HepG2 (cell line): ENCODE measurements at regions not wholly inside any gene's neighbourhood (a gene's known extent, or its start where the extent isn't known, plus 50 kb on each side); places are given as distances from the start of the nearest gene placed in this dataset.

ENCODE experiments used
- ATAC-seq: fragments of 200-7000 bp; cut with Tn5 transposase; 3 replicates; pipeline ENCODE4 v1.9.1; 2020; ENCODE audit warnings: mild to moderate bottlenecking, moderate library complexity
- BruUV-seq: library from RNA; stranded (reverse); fragments of 400-500 nt; replicated peaks from 2 replicates; lab custom pipeline; 2021; lab: Mats Ljungman, UMichigan
- CTCF ChIA-PET: fragments of 300-600 bp; formaldehyde crosslinking; extraction: SDS; loops from one replicate; lab custom pipeline; 2021; ENCODE audit warnings: low total read pairs, inconsistent platforms, low intra/inter-chr PET ratio; lab: Yijun Ruan, JAX
- POLR2A ChIA-PET: fragments of 350-600 bp; sonication (Branson Sonifier 250); formaldehyde crosslinking; loops from one replicate; lab custom pipeline; 2020; ENCODE audit warnings: antibody characterized with exemption, inconsistent platforms; lab: Yijun Ruan, JAX
- DNase-seq: peaks from one replicate; pipeline ENCODE4 v3.0.0-alpha.2; 2015; ENCODE audit warnings: low spot score
- FAIRE-seq: peaks from 3 replicates; lab custom pipeline; 2011; peaks lifted over from hg19 to GRCh38; lab: Jason Lieb, UNC
- H2AFZ ChIP-seq: one replicate; pipeline ENCODE4 v1.6.1; 2011; ENCODE audit warnings: low read length, inconsistent platforms
- H3K27ac ChIP-seq: fragments of 300-600 bp; 3 replicates; pipeline ENCODE4 v1.8.0; 2011; ENCODE audit warnings: mixed run types, mild to moderate bottlenecking, mixed read lengths, low read length, inconsistent platforms; ENCODE audit not compliant: insufficient read depth; ENCODE audit errors: extremely low read length
- H3K27me3 ChIP-seq, 2 experiments: fragments of 200-600 bp in 1 of 2; 2 replicates in 1 of 2; 3 replicates in 1 of 2; pipeline versions ENCODE4 v1.6.0 to v1.8.0; 2011; ENCODE audit warnings: low read length in 2 of 2, mild to moderate bottlenecking in 2 of 2, moderate library complexity in 2 of 2, inconsistent platforms in 1 of 2; ENCODE audit not compliant: insufficient read depth in 2 of 2, control insufficient read depth in 1 of 2
- H3K36me3 ChIP-seq, 2 experiments: fragments of 200-600 bp in 1 of 2; replicated peaks in 1 of 2; 2 replicates in 1 of 2; 3 replicates in 1 of 2; pipeline versions ENCODE4 v1.5.1 to v1.8.0; 2011; ENCODE audit warnings: low read length in 2 of 2, inconsistent platforms in 1 of 2; ENCODE audit not compliant: insufficient read depth in 2 of 2, control insufficient read depth in 1 of 2
- H3K4me1 ChIP-seq: 2 replicates; pipeline ENCODE4 v1.5.1; 2012; ENCODE audit warnings: low read length, inconsistent platforms; ENCODE audit not compliant: insufficient read depth
- H3K4me2 ChIP-seq: 2 replicates; pipeline ENCODE4 v1.6.0; 2011; ENCODE audit warnings: low read depth, low read length, inconsistent platforms
- H3K4me3 ChIP-seq, 3 experiments: fragments of 200-600 bp in 1 of 3; sonication (generic), shearing (Covaris generic) in 1 of 3; replicated peaks in 1 of 3; 2 replicates each; pipeline ENCODE4 v1.5.1; 2011 to 2016; ENCODE audit warnings: low read length in 3 of 3, inconsistent platforms in 2 of 3, low read depth in 2 of 3, mild to moderate bottlenecking in 2 of 3, control low read depth in 1 of 3, mixed read lengths in 1 of 3; ENCODE audit not compliant: insufficient read depth in 1 of 3
- H3K79me2 ChIP-seq: one replicate; pipeline ENCODE4 v1.6.1; 2011; ENCODE audit warnings: low read length, inconsistent platforms; ENCODE audit not compliant: insufficient read depth
- H3K9ac ChIP-seq: 2 replicates; pipeline ENCODE4 v1.6.0; 2011; ENCODE audit warnings: mild to moderate bottlenecking, low read depth, low read length, inconsistent platforms; ENCODE audit not compliant: insufficient read depth
- H3K9me3 ChIP-seq: 2 replicates; pipeline ENCODE4 v1.5.1; 2012; ENCODE audit warnings: mild to moderate bottlenecking, low read length
- H4K20me1 ChIP-seq: 2 replicates; pipeline ENCODE4 v1.6.0; 2011; ENCODE audit warnings: inconsistent platforms, mild to moderate bottlenecking, low read length, moderate library complexity; ENCODE audit not compliant: insufficient read depth
- ARHGAP35 ChIP-seq: sonication (generic); formaldehyde crosslinking; IDR thresholded peaks from 2 replicates; pipeline ENCODE4 v1.9.0; 2022; ENCODE audit warnings: mild to moderate bottlenecking, inconsistent platforms, moderate library complexity, missing genetic modification reagents, borderline replicate concordance
- CBX5 ChIP-seq: sonication (generic); formaldehyde crosslinking; IDR thresholded peaks from 2 replicates; pipeline ENCODE4 v1.4.0; 2020; ENCODE audit warnings: missing genetic modification reagents, borderline replicate concordance
- MEF2D ChIP-seq: sonication (generic); formaldehyde crosslinking; IDR thresholded peaks from 2 replicates; pipeline ENCODE4 v1.5.1; 2020; ENCODE audit warnings: mild to moderate bottlenecking, missing genetic modification reagents
- MLLT10 ChIP-seq: sonication (generic); formaldehyde crosslinking; IDR thresholded peaks from 2 replicates; pipeline ENCODE4 v1.4.0; 2020; ENCODE audit warnings: missing genetic modification reagents
- U2AF1 ChIP-seq: fragments of 200-400 bp; formaldehyde crosslinking; optimal IDR thresholded peaks from 2 replicates; pipeline ENCODE3; 2017; ENCODE audit warnings: mild to moderate bottlenecking, low read depth, low read length
- XRCC5 ChIP-seq: fragments of 200-400 bp; formaldehyde crosslinking; optimal IDR thresholded peaks from 2 replicates; pipeline ENCODE3; 2017; ENCODE audit warnings: mild to moderate bottlenecking, low read length
- ZMYM3 ChIP-seq: sonication (generic); formaldehyde crosslinking; IDR thresholded peaks from 2 replicates; pipeline ENCODE4 v1.5.1; 2020; ENCODE audit warnings: mild to moderate bottlenecking, missing genetic modification reagents
- ZNF143 ChIP-seq: sonication (generic); formaldehyde crosslinking; IDR thresholded peaks from 2 replicates; pipeline ENCODE4 v1.4.0; 2020; ENCODE audit warnings: missing genetic modification reagents
- ZNF260 ChIP-seq: sonication (generic); formaldehyde crosslinking; IDR thresholded peaks from 2 replicates; pipeline ENCODE4 v1.4.0; 2020; ENCODE audit warnings: missing genetic modification reagents, low read depth, mild to moderate bottlenecking, borderline replicate concordance
- ZNF496 ChIP-seq: sonication (generic); formaldehyde crosslinking; IDR thresholded peaks from 2 replicates; pipeline ENCODE4 v1.8.1; 2023; ENCODE audit warnings: mild to moderate bottlenecking, moderate library complexity, missing genetic modification reagents; ENCODE audit not compliant: insufficient replicate concordance
- ZNF550 ChIP-seq: sonication (generic); formaldehyde crosslinking; IDR thresholded peaks from 2 replicates; pipeline ENCODE4 v1.4.0; 2020; ENCODE audit warnings: mild to moderate bottlenecking, missing genetic modification reagents, borderline replicate concordance
- ZNF556 ChIP-seq: sonication (generic); formaldehyde crosslinking; IDR thresholded peaks from 2 replicates; pipeline ENCODE4 v1.4.0; 2020; ENCODE audit warnings: mild to moderate bottlenecking, missing genetic modification reagents, borderline replicate concordance
- WGBS: methylation state at CpG from one replicate; pipeline ENCODE4 v1.1.6; 2017; ENCODE audit warnings: low lambda C conversion rate; 5-methylcytosine and 5-hydroxymethylcytosine counted together
- in situ Hi-C: cut with HindIII; loops from 2 replicates; pipeline ENCODE4 v1.10.0; 2017; ENCODE audit warnings: low pct_unique_long_range_greater_than_20kb; ENCODE audit not compliant: extremely low pct_ligation_motif_present
- intact Hi-C: fragments of 100-400 bp; cut with micrococcal nuclease; formaldehyde crosslinking; loops from one replicate; pipeline ENCODE4 v1.10.0; 2022; ENCODE audit not compliant: unreplicated experiment

DNA sequence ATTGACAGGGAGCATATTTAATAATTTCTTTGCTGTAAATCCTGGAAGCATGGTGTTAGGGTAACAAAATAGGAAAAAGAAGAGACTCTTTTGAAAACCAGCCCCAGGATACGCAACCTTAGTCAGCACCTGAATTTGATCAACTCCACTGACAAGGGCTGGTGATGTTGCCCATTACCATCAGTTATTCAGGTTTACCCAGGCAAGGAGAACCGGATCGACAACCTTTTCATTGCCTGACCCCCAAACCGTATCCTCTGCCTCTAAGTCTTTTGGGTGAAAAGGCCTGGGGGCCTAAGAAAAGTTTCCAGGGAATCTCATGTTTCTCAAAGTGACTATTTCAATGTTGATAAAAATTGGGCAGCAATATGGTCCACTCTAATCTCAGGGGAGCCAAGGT is 313.3 kb downstream of the KBTBD8 start:
- FAIRE-seq (no peak), ATAC-seq (no peak), DNase-seq (no peak)
- no peak overlapping the region for H3K9ac ChIP-seq
- intact Hi-C loops: no loop called here
- no peaks in the 10 kb centered on the region for H3K36me3 ChIP-seq
- no peaks in the 10 kb centered on the region for H3K4me1 ChIP-seq
- no peak overlapping the region for H3K4me2 ChIP-seq
- H3K9me3 ChIP-seq: no peaks in the 10 kb centered on the region
- no peak overlapping the region for H2AFZ ChIP-seq
- no peaks in the 10 kb centered on the region for H4K20me1 ChIP-seq
- H3K79me2 ChIP-seq: no peaks in the 10 kb centered on the region
- no peak for TF ChIP-seq ZNF550 (CRISPR knock-in tag)
- no peak for TF ChIP-seq MLLT10 (CRISPR knock-in tag)
- no peak for TF ChIP-seq ZNF556 (CRISPR knock-in tag)
- TF ChIP-seq ZNF496 (CRISPR knock-in tag): no peak
- TF ChIP-seq ZNF260 (CRISPR knock-in tag): no peak
- no peak for TF ChIP-seq ZNF143 (CRISPR knock-in tag)
- BruUV-seq: no TSS peak
- H3K27ac ChIP-seq: no peak overlapping the region
- ChIA-PET CTCF (no interaction called here), POLR2A (no interaction called here)
- in situ Hi-C loops: no loop called here
- no peaks in the 10 kb centered on the region for H3K27me3 ChIP-seq
- 94% methylated on average over 4 of the region's 4 CpGs for WGBS
- no peak overlapping the region for H3K4me3 ChIP-seq

DNA sequence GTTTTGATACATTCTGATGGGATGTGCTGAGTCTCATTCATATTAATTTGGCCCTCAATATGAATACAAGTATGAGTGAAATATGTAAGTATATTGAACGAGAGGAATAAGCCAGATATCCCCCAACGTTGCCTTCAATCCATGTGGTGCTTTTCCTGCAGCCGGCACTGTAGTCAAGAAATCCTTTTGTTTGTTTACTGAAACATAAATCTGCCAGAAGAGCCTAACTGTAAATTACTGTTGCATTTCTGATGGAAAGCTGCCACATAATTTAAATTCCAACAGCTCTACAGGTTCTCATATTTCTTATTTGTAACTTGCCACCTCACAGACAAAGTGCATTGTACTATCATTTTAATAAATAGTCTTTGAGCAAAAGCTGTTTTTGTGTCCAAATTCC is 314.0 kb downstream of the KBTBD8 start:
- H3K4me3 ChIP-seq: no peak overlapping the region
- DNase-seq (no peak), FAIRE-seq (no peak), ATAC-seq (no peak)
- H3K4me2 ChIP-seq: no peak overlapping the region
- no peaks in the 10 kb centered on the region for H3K9me3 ChIP-seq
- TF ChIP-seq ARHGAP35 (CRISPR knock-in tag) (no peak), U2AF1 (no peak), ZMYM3 (CRISPR knock-in tag) (no peak), MEF2D (CRISPR knock-in tag) (no peak), XRCC5 (no peak), CBX5 (CRISPR knock-in tag) (no peak)
- in situ Hi-C loops (no loop called here), intact Hi-C loops (no loop called here)
- no peak overlapping the region for H3K27ac ChIP-seq
- H2AFZ ChIP-seq: no peak overlapping the region
- H3K9ac ChIP-seq: no peak overlapping the region
- H3K4me1 ChIP-seq: no peaks in the 10 kb centered on the region
- 79% methylated on average over 3 of the region's 3 CpGs for WGBS
- H3K36me3 ChIP-seq: no peaks in the 10 kb centered on the region
- H4K20me1 ChIP-seq: no peaks in the 10 kb centered on the region
- BruUV-seq: no TSS peak
- no peaks in the 10 kb centered on the region for H3K27me3 ChIP-seq
- CTCF ChIA-PET: no interaction called here
- no peaks in the 10 kb centered on the region for H3K79me2 ChIP-seq
- POLR2A ChIA-PET: no interaction called here
